ENCODE measurements at regions not wholly inside any gene's neighbourhood (a gene's known extent, or its start where the extent isn't known, plus 50 kb on each side); places are given as distances from the start of the nearest gene placed in this dataset.

GRCh38 chr9:115845648-115846312 lies 307.8 kb upstream of the PAPPA start:
- H3K27ac ChIP-seq, result no peak overlapping the region
- ATAC-seq, result no peak
- TF ChIP-seq CTCF (IDR thresholded peaks at IDR 0.05), result no peak
- DNase-seq, result no peak
- 72 to 75% methylated on average over 3 of the region's 3 CpGs for WGBS, 2 donors
- H3K9me3 ChIP-seq, result no peaks in the 10 kb centered on the region
- intact Hi-C loops (cut with DNase I), result loop anchor here in 1 of 10 donors (5.0 kb wide), 1 partner anchor 1497 kb away; no protein-coding TSS in a partner anchor
- H3K4me3 ChIP-seq, result no peak overlapping the region
- H3K36me3 ChIP-seq, result no peaks in the 10 kb centered on the region
- H3K4me1 ChIP-seq, result no peaks in the 10 kb centered on the region
- H3K27me3 ChIP-seq, result no peaks in the 10 kb centered on the region

GRCh38 chr9:115847216-115847615 lies 306.4 kb upstream of the PAPPA start:
- intact Hi-C loops (cut with DNase I), result loop anchor here in 1 of 10 donors (5.0 kb wide), 1 partner anchor 1495 kb away; no protein-coding TSS in a partner anchor
- ATAC-seq (no peak), DNase-seq (no peak)
- Histone ChIP-seq H3K4me1 (no peaks in the 10 kb centered on the region), H3K4me3 (no peak overlapping the region), H3K9me3 (no peaks in the 10 kb centered on the region), H3K27me3 (no peaks in the 10 kb centered on the region), H3K36me3 (no peaks in the 10 kb centered on the region), H3K27ac (no peak overlapping the region)
- TF ChIP-seq CTCF (IDR thresholded peaks at IDR 0.05), result no peak
- 32 to 45% methylated on average over 1 of the region's 1 CpG for WGBS, 2 donors

- Histone ChIP-seq H3K4me1 (no peaks in the 10 kb centered on the region), H3K9me3 (no peaks in the 10 kb centered on the region), H3K36me3 (no peaks in the 10 kb centered on the region), H3K27ac (no peak overlapping the region), H3K4me3 (no peak overlapping the region), H3K27me3 (no peaks in the 10 kb centered on the region)
- no peak for TF ChIP-seq CTCF (IDR thresholded peaks at IDR 0.05)
- DNase-seq (no peak), ATAC-seq (peak in 1 of 8 donors; percentile 50)
- WGBS, 2 donors, result 54 to 61% methylated on average over 3 of the region's 3 CpGs
- intact Hi-C loops (cut with DNase I), result loop anchor here in 1 of 10 donors (5.0 kb wide), 1 partner anchor 1492 kb away; no protein-coding TSS in a partner anchor
These were observed 303.7 kb upstream of the PAPPA start for GRCh38 chr9:115849679-115850412.

- intact Hi-C loops (cut with DNase I), result no loop called here
- Histone ChIP-seq H3K9me3 (no peaks in the 10 kb centered on the region), H3K27ac (no peak overlapping the region), H3K36me3 (no peaks in the 10 kb centered on the region), H3K4me1 (no peaks in the 10 kb centered on the region), H3K27me3 (no peaks in the 10 kb centered on the region), H3K4me3 (no peak overlapping the region)
- no peak for TF ChIP-seq CTCF (IDR thresholded peaks at IDR 0.05)
- ATAC-seq, result no peak
- 50 to 77% methylated on average over 1 of the region's 1 CpG for WGBS, 2 donors
- DNase-seq, result no peak
These were observed 302.9 kb upstream of the PAPPA start for GRCh38 chr9:115850548-115851304.
